ENCODE measurements at regions not wholly inside any gene's neighbourhood (a gene's known extent, or its start where the extent isn't known, plus 50 kb on each side); places are given as distances from the start of the nearest gene placed in this dataset.
"Not testable (repeated sequence)": the region's sequence is repeated elsewhere in the genome, so short reads cannot be mapped to it uniquely, and the experiment has no call there.

DNA sequence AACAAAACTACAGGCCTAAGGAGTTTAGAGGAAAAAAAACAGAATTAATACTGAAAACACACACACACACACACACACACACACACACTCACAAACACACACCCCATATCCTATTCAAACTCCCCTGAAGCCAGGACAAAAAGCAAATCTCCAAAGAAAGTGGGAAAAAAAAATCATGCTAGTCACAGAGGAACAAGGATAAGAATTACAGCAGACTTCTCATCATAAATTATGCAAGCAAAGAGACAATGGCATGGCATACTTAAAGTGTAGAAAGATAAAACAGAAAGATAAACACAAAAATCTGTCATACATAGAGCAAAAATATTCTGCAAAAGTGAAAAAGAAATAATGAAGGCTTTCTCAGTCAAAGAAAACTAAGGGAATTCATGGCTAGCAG is 63.9 kb upstream of the CDC14C start:
- POLR2A ChIA-PET; H3K4me3 ChIP-seq; in situ Hi-C loops (cut with MboI); ATAC-seq; H3K9me3 ChIP-seq (replicated peaks; ENCODE audit: control insufficient read depth, insufficient read depth, low read length); intact Hi-C loops (cut with micrococcal nuclease; ENCODE audit: unreplicated experiment); RAD21 ChIA-PET (ENCODE audit: unreplicated experiment); CTCF ChIA-PET; H3K27me3 ChIP-seq (replicated peaks in 1 of 2; ENCODE audit: control insufficient read depth in 2 of 2, insufficient read depth in 2 of 2, low read length in 1 of 2); H3K36me3 ChIP-seq (ENCODE audit: control insufficient read depth in 2 of 2, insufficient read depth in 2 of 2, low read length in 1 of 2); DNase-seq (ENCODE audit: low read depth, low spot score); H3K79me2 ChIP-seq (ENCODE audit: control insufficient read depth, insufficient read depth, low read length); FAIRE-seq; H2AFZ ChIP-seq (ENCODE audit: control insufficient read depth, low read depth, low read length); H4K20me1 ChIP-seq (ENCODE audit: control insufficient read depth, insufficient read depth); H3K27ac ChIP-seq (ENCODE audit: control insufficient read depth, insufficient read depth); SMC1A ChIA-PET (ENCODE audit: uncharacterized antibody, unreplicated experiment); H3K4me2 ChIP-seq (ENCODE audit: control insufficient read depth, insufficient read depth); BruUV-seq (replicated peaks); H3K4me1 ChIP-seq (ENCODE audit: control insufficient read depth, insufficient read depth, low read length); H3K9ac ChIP-seq (ENCODE audit: control insufficient read depth, insufficient read depth, low read length): not testable (repeated sequence)

DNA sequence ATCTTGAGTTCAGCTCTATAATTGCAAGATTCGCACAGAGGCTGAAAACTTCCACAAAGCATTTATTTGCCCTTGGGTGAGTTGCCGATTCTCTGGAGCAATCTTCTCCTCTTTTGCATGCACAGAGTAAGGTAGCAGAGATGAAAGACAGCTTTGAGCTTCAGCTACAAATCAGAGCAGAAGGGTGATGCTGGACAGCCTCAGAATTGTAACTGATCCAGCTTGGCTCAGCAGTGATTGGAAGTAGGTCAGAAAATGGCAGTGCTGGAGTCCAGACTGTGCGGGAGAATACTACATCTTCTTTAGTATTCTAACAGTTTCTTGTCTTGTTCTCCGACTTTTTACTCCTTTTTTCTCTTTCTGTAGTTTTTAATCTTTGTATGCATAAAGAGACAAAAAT is 55.4 kb upstream of the CDC14C start:
- Histone ChIP-seq H3K9me3 (replicated peaks; ENCODE audit: control insufficient read depth, insufficient read depth, low read length) (no peaks in the 10 kb centered on the region), H3K4me3 (no peak overlapping the region), H3K27ac (ENCODE audit: control insufficient read depth, insufficient read depth) (no peak overlapping the region), H3K4me2 (ENCODE audit: control insufficient read depth, insufficient read depth) (no peak overlapping the region), H2AFZ (ENCODE audit: control insufficient read depth, low read depth, low read length) (no peak overlapping the region), H3K36me3 (ENCODE audit: control insufficient read depth in 2 of 2, insufficient read depth in 2 of 2, low read length in 1 of 2) (no peaks in the 10 kb centered on the region), H4K20me1 (ENCODE audit: control insufficient read depth, insufficient read depth) (no peaks in the 10 kb centered on the region), H3K79me2 (ENCODE audit: control insufficient read depth, insufficient read depth, low read length) (no peaks in the 10 kb centered on the region), H3K4me1 (ENCODE audit: control insufficient read depth, insufficient read depth, low read length) (no peaks in the 10 kb centered on the region), H3K9ac (ENCODE audit: control insufficient read depth, insufficient read depth, low read length) (no peak overlapping the region), H3K27me3 (replicated peaks in 1 of 2; ENCODE audit: control insufficient read depth in 2 of 2, insufficient read depth in 2 of 2, low read length in 1 of 2) (no peaks in the 10 kb centered on the region)
- DNase-seq (ENCODE audit: low read depth, low spot score) (no peak), FAIRE-seq (no peak), ATAC-seq (no peak)
- TF ChIP-seq SMAD5 (IDR thresholded peaks at IDR 0.05; ENCODE audit: low read depth) (no peak), SMC3 (IDR thresholded peaks at IDR 0.05; ENCODE audit: borderline replicate concordance, low read length) (no peak), MXI1 (IDR thresholded peaks at IDR 0.05; ENCODE audit: low read depth, low read length) (no peak), GATAD2B (conservative IDR thresholded peaks at IDR 0.05; ENCODE audit: low read depth) (no peak), BHLHE40 (IDR thresholded peaks at IDR 0.05; ENCODE audit: borderline replicate concordance in 1 of 2, low read depth in 2 of 2, low read length in 1 of 2) (no peak), SMARCA5 (IDR thresholded peaks at IDR 0.05) (no peak), ZNF274 (IDR thresholded peaks at IDR 0.05; ENCODE audit: insufficient read depth, insufficient read length) (no peak)
- WGBS (ENCODE audit: insufficient coverage, insufficient replicate concordance, low lambda C conversion rate, missing lambda C conversion rate): 8% methylated on average over 4 of the region's 4 CpGs
- intact Hi-C loops (cut with micrococcal nuclease; ENCODE audit: unreplicated experiment): no loop called here
- RAD21 ChIA-PET (ENCODE audit: unreplicated experiment): no interaction called here
- BruUV-seq (replicated peaks): no TSS peak
- SMC1A ChIA-PET (ENCODE audit: uncharacterized antibody, unreplicated experiment): no interaction called here
- CTCF ChIA-PET: no interaction called here
- POLR2A ChIA-PET: no interaction called here
- in situ Hi-C loops (cut with MboI): no loop called here
